GM18519 (cell line): ENCODE measurements at regions not wholly inside any gene's neighbourhood (a gene's known extent, or its start where the extent isn't known, plus 50 kb on each side); places are given as distances from the start of the nearest gene placed in this dataset.
"Not testable (repeated sequence)": the region's sequence is repeated elsewhere in the genome, so short reads cannot be mapped to it uniquely, and the experiment has no call there.

Experiments
- ATAC-seq: cut with Tn5 transposase; IDR thresholded peaks from one replicate; pipeline ENCODE4 v1.9.1; 2021; ENCODE audit warnings: mild to moderate bottlenecking, moderate library complexity; ENCODE audit not compliant: unreplicated experiment, low FRiP score

DNA sequence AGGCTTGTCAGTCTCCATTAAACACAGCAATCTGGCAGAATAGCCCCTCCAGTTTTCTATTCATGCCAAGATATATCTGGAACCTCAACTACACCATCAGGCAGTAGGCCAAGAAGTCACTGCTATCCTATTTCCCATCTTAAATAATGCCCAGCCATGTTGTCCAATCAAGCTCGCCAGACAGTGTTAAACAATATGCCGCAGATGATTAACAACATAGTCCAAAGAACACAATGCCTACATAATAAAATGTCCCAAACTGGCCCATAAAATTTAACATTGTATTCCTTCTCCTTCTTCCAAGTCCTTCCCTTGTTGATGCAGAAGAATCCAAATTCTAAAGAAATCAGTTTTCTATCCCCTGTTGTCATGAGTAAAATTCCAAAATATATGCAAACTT is 427.4 kb upstream of the PPP2R3A start:
- ATAC-seq, result no peak

DNA sequence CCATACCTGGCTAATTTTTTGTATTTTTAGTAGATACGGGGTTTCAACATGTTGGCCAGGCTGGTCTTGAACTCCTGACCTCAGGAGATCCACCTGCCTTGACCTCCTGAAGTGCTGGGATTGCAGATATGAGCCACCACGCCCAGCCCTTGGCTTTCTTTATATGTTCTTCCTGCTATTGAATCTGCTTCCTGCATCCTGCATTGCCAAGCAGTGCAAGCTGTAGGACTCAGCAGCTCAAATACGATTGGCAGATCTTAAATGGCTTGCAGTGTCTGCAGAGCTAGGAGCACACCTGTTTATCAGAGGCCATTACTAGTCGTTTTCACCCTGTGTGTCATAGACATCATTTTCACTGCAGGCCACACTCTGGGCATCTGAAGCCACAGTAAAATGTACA is 426.2 kb upstream of the PPP2R3A start:
- no peak for ATAC-seq

DNA sequence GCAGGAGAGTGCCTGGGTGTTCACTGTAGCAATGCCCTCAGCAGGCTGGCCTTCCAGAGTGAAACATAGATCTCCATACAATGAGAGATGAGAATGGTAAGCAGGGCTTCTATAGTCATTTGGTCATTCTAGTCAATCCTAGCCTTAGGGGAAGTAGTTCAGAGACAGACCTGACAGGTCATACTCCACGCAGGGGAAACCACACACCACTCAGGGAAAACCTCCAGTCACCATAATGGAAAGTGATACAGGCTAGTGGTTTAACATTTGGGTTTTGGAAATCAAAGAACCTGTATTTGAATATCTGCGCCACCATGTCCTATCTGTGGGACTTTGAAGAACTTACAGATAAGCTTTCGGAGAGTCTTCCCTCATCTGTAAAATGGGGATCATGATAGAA is 425.7 kb upstream of the PPP2R3A start:
- no peak for ATAC-seq

DNA sequence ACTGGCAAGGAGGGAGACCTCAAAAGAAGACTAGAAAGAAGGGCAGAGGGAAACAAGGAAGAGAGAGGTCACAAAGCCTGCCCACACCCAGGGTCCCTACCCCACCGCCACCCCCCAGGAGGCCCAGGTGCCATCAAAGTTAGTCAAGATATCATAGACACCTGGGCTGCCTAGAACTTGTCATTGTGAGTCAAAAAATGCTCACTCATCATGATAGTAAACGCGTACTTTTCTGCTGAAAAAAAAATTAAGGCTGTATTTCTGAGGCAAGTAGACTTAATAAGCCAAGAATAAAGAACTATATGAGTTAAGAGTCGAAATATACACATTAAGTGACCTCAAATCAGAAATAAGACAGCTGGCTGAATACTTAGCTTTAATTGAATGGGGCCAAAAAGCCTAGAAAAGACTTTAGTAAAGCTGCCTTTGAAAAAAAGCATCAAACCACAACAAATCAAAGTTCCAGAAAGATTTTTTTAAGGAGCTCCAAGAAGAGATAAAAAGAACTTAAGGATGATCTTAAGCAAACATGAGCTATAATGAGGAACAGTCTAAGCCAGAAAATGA is 415.5 kb upstream of the PPP2R3A start:
- ATAC-seq, result no peak

GRCh38 chr3:135556174-135556573 is 409.4 kb upstream of the PPP2R3A start:
- ATAC-seq, result no peak

- ATAC-seq, result no peak
Measured at GRCh38 chr3:135558150-135558783, 407.3 kb upstream of the PPP2R3A start.

DNA sequence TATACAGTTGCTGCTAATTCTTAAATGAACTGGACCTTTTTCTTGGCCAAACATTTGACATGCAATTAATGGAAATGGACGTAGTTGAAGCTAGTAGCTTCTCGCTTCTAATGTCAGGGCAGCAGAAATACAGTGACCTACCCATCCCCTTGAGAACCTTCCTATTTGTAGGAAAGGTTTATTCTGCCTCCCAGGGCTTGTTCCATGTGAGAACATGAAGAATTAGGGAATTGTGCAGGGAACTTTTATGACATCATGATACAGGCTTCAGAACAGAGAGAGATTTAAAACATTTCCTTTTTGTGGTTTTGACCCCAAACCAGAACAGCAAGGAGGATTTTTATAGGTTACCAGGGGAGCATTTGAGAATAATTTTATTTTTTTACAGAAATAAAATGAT is 406.6 kb upstream of the PPP2R3A start:
- no peak for ATAC-seq

GRCh38 chr3:135559802-135560201 is 405.7 kb upstream of the PPP2R3A start:
- no peak for ATAC-seq

DNA sequence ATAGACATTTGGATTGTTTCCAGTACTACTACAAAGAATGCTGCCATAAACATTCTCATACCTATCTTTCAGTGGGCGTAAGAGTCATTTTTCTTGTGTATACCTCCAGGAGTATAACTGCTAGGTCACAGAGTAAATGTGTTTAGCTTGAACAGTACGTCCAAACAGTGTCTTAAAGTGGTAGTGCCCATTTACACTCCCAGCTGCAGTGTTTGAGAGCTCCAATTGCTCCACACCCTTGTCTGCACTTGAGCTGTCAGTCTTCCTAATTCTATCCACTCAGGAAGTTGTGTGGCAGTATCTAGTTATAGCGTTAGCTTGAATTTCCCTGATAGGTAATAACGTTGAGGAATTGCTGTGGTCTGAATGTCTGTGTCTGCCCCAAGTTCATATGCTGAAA is 404.7 kb upstream of the PPP2R3A start:
- no peak for ATAC-seq

DNA sequence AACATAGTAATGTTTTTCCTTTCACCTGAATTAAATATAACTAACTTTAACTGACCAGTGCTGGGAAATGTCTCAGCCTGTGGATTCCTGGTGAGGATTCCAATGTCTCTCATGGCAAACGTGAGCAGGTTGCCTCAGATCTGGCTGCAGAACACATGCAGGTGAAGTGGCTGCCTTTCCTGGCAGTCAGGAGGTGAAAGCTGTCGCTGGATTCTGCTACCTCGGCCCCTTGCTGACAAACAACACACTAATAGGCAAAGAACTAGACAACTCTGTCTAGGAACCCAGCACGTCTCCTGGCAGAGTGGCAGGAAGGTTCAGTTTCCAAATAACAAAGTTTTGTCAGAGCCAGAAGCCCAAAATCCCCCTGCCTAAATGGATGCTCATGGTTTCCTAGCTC is 400.8 kb upstream of the PPP2R3A start:
- no peak for ATAC-seq

DNA sequence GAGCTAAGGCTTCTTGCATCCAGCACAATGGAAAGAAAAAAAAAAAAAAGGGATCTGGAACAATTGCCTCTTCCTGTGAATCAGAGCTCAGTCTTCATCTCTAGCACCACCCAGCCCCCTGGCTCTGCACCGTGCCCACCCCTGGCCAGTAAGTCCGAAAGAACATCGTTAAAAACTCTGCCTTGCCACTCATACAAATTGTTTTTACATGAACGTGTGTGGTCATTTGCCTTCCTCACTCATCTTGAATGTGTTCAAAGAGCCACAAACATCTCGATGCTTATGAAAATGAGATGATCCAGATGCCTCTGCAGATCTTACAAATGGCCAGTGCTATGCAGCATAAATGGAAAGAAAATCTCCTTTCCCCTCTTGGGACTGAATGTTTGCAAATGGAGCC is 400.0 kb upstream of the PPP2R3A start:
- ATAC-seq, result no peak

- ATAC-seq, result no peak
Measured at GRCh38 chr3:135567223-135567622, 398.3 kb upstream of the PPP2R3A start.

- no peak for ATAC-seq
Measured at GRCh38 chr3:135576751-135577150, 388.8 kb upstream of the PPP2R3A start.

DNA sequence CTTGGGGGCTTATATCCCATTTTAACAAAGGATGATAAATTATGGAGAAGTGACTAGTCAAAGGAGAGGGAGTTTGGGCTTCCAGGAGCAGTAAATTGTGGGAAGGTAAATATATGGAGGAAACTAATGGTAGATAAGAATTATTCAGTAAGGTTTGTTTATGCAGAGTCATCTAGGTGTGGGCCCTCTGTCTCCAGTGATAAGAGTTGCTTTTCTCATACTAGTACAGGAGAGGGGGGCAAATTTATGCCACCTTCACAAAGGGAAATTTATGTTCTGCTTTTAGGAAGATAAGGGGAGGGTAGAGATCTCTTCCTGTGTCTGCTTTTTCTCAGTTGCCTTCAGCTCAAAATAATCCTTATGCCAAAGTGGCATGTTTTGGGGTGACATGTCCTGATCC is 383.7 kb upstream of the PPP2R3A start:
- ATAC-seq, result no peak

DNA sequence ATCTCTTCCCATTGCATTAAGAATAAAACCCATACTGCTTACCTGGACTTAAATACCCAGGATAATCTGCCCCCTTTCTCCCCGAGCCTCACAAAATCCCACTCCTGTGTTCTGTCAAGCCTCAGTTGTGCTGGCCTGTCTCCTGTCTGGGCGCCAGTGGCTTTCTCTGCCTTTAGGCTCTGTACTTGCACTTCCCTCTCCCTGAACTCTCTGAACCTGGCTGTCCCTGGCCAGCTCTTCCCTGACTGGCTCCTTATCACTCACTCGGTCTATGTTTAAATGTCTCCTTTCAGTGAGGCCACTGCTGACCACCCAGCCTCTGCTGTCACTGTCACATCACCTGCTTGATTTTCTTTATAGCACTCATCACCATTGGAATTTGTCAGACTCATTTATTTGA is 382.7 kb upstream of the PPP2R3A start:
- no peak for ATAC-seq

DNA sequence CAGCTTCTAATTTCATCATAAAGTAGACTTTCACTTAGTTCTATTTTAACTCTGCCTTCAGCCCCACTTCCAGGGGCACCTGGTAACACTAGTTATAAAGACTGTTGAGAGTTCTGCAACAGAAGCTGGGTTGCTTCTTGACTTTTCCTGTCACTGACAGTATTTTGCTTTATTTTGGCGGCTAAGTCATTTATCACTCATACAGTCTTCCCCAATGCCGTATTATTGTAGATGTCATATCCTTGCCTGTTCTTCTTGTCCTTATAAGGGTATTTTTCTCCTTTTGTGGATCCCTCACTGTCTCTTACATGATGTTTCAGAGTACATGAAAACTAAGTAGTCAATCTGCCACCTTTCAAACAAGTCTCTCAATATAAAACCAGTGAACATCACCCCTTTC is 369.0 kb upstream of the PPP2R3A start:
- no peak for ATAC-seq

- no peak for ATAC-seq
Measured at GRCh38 chr3:135597855-135598254, 367.7 kb upstream of the PPP2R3A start.

- ATAC-seq, result no peak
Measured at GRCh38 chr3:135598597-135598996, 366.9 kb upstream of the PPP2R3A start.

- not testable (repeated sequence) for ATAC-seq
Measured at GRCh38 chr3:135604512-135604911, 361.0 kb upstream of the PPP2R3A start.

- no peak for ATAC-seq
Measured at GRCh38 chr3:135618123-135618522, 347.4 kb upstream of the PPP2R3A start.

- no peak for ATAC-seq
Measured at GRCh38 chr3:135621184-135621920, 344.2 kb upstream of the PPP2R3A start.

GRCh38 chr3:135622215-135622614 is 343.3 kb upstream of the PPP2R3A start:
- no peak for ATAC-seq
